ENCODE measurements at regions not wholly inside any gene's neighbourhood (a gene's known extent, or its start where the extent isn't known, plus 50 kb on each side); places are given as distances from the start of the nearest gene placed in this dataset.

DNA sequence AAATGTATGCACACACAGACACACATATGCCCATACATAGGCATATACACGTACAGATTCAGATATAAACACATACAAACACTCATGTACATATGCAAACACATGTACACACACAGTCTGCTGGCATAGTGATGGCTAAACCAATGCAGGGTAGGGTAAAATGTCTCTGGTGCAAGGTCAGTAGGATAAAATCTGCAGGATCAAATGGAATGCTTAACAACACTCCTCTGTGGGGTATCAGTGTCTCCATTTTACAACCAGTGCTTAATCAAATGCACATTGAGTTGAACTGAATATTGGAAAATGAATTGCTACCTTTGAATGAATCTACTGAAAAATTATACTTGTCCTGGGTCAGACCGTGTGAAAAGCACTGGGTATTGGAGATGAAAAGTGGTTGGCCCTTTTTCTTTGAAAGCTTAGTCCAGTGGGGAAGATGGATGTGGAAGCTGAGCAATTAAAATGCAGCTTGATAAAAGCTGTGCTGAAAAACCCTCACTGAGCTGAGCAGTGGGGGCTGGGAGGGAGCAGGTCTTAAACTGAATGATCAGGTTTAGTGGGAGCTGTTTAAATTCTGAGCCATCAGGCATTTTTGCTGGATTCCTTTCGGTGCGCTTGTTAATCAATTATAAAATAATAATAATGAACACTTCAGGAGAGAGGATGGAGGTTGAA is 314.7 kb downstream of the HAPSTR1 start:
- no peak for TF ChIP-seq GABPA (IDR thresholded peaks at IDR 0.05; ENCODE audit: low read depth)
- TF ChIP-seq, protein P1, sequence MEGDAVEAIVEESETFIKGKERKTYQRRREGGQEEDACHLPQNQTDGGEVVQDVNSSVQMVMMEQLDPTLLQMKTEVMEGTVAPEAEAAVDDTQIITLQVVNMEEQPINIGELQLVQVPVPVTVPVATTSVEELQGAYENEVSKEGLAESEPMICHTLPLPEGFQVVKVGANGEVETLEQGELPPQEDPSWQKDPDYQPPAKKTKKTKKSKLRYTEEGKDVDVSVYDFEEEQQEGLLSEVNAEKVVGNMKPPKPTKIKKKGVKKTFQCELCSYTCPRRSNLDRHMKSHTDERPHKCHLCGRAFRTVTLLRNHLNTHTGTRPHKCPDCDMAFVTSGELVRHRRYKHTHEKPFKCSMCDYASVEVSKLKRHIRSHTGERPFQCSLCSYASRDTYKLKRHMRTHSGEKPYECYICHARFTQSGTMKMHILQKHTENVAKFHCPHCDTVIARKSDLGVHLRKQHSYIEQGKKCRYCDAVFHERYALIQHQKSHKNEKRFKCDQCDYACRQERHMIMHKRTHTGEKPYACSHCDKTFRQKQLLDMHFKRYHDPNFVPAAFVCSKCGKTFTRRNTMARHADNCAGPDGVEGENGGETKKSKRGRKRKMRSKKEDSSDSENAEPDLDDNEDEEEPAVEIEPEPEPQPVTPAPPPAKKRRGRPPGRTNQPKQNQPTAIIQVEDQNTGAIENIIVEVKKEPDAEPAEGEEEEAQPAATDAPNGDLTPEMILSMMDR (IDR thresholded peaks at IDR 0.05; ENCODE audit: insufficient read depth, low read length), result no peak
- TF ChIP-seq, protein P2, sequence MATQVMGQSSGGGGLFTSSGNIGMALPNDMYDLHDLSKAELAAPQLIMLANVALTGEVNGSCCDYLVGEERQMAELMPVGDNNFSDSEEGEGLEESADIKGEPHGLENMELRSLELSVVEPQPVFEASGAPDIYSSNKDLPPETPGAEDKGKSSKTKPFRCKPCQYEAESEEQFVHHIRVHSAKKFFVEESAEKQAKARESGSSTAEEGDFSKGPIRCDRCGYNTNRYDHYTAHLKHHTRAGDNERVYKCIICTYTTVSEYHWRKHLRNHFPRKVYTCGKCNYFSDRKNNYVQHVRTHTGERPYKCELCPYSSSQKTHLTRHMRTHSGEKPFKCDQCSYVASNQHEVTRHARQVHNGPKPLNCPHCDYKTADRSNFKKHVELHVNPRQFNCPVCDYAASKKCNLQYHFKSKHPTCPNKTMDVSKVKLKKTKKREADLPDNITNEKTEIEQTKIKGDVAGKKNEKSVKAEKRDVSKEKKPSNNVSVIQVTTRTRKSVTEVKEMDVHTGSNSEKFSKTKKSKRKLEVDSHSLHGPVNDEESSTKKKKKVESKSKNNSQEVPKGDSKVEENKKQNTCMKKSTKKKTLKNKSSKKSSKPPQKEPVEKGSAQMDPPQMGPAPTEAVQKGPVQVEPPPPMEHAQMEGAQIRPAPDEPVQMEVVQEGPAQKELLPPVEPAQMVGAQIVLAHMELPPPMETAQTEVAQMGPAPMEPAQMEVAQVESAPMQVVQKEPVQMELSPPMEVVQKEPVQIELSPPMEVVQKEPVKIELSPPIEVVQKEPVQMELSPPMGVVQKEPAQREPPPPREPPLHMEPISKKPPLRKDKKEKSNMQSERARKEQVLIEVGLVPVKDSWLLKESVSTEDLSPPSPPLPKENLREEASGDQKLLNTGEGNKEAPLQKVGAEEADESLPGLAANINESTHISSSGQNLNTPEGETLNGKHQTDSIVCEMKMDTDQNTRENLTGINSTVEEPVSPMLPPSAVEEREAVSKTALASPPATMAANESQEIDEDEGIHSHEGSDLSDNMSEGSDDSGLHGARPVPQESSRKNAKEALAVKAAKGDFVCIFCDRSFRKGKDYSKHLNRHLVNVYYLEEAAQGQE (IDR thresholded peaks at IDR 0.05; ENCODE audit: insufficient replicate concordance, low read depth), result no peak
